Fibroblast of skin of back (primary cell): ENCODE measurements at regions not wholly inside any gene's neighbourhood (a gene's known extent, or its start where the extent isn't known, plus 50 kb on each side); places are given as distances from the start of the nearest gene placed in this dataset.

ENCODE experiments used
- DNase-seq: peaks from one replicate; pipeline ENCODE4 v3.0.0-alpha.2; 2013

GRCh38 chr19:46945694-46946489 is 73.7 kb upstream of the NPAS1 start:
- DNase-seq: no peak

GRCh38 chr19:46946611-46947238 is 72.9 kb upstream of the NPAS1 start:
- DNase-seq: no peak

GRCh38 chr19:46947866-46948265 is 71.8 kb upstream of the NPAS1 start:
- DNase-seq: no peak

- DNase-seq: no peak
Observed at GRCh38 chr19:46950526-46951170, 69.0 kb upstream of the NPAS1 start.

- peak; percentile 53 for DNase-seq
Observed at GRCh38 chr19:46951171-46951986, 68.3 kb upstream of the NPAS1 start.

- DNase-seq: no peak
Observed at GRCh38 chr19:46952874-46953273, 66.8 kb upstream of the NPAS1 start.

- DNase-seq: no peak
Observed at GRCh38 chr19:46953955-46954501, 65.6 kb upstream of the NPAS1 start.

- DNase-seq: no peak
Observed at GRCh38 chr19:46954502-46954992, 65.1 kb upstream of the NPAS1 start.

GRCh38 chr19:46954993-46955812 is 64.4 kb upstream of the NPAS1 start:
- DNase-seq: peak; percentile 65

GRCh38 chr19:46955813-46956371 is 63.7 kb upstream of the NPAS1 start:
- DNase-seq: no peak

- peak; percentile 67 for DNase-seq
Observed at GRCh38 chr19:46958532-46958931, 61.1 kb upstream of the NPAS1 start.

GRCh38 chr19:46959894-46960556 is 59.6 kb upstream of the NPAS1 start:
- peak; percentile 36 for DNase-seq

- DNase-seq: peak; percentile 39
Observed at GRCh38 chr19:46962030-46962570, 57.5 kb upstream of the NPAS1 start.

GRCh38 chr19:46963093-46963734 is 56.4 kb upstream of the NPAS1 start:
- peak; percentile 99 for DNase-seq

- peak; percentile 34 for DNase-seq
Observed at GRCh38 chr19:46967578-46968032, 52.0 kb upstream of the NPAS1 start.
